ENCODE measurements at regions not wholly inside any gene's neighbourhood (a gene's known extent, or its start where the extent isn't known, plus 50 kb on each side); places are given as distances from the start of the nearest gene placed in this dataset.

GRCh38 chr3:34396956-34397355 lies 598.5 kb downstream of the PDCD6IP start:
- Histone ChIP-seq H4K8ac (ENCODE audit: low read depth, low read length) (no peak overlapping the region), H3K4ac (ENCODE audit: low read depth, low read length) (no peak overlapping the region), H2AFZ (ENCODE audit: insufficient read depth, low read length, poor library complexity) (no peak overlapping the region), H3K23ac (ENCODE audit: low read length) (no peak overlapping the region), H3K18ac (ENCODE audit: low read length) (no peak overlapping the region), H2BK5ac (ENCODE audit: low read depth, low read length, poor library complexity) (no peak overlapping the region), H3K4me2 (ENCODE audit: low read length) (no peak overlapping the region), H4K91ac (ENCODE audit: low read depth, low read length) (no peak overlapping the region), H3K4me3 (ENCODE audit: low read depth, low read length) (no peak overlapping the region), H3K27ac (ENCODE audit: low read depth, low read length) (no peak overlapping the region), H3K9me3 (ENCODE audit: insufficient read depth, low read depth, low read length) (peaks cover 3% of the 10 kb centered on the region), H3K79me1 (ENCODE audit: low read length) (no peaks in the 10 kb centered on the region), H4K12ac (ENCODE audit: low read depth, low read length) (no peak overlapping the region), H3K36me3 (ENCODE audit: control insufficient read depth in 1 of 2, insufficient read depth in 2 of 2, low read length in 2 of 2) (no peaks in the 10 kb centered on the region), H3K27me3 (ENCODE audit: insufficient read depth, low read length) (no peaks in the 10 kb centered on the region), H2AK5ac (ENCODE audit: low read length) (no peak overlapping the region), H3K9ac (ENCODE audit: low read length) (no peak overlapping the region), H3K79me2 (ENCODE audit: control insufficient read depth, insufficient read depth, low read length, poor library complexity) (no peaks in the 10 kb centered on the region), H2BK12ac (ENCODE audit: low read length) (no peak overlapping the region), H3K4me1 (ENCODE audit: control insufficient read depth in 1 of 2, insufficient read depth in 2 of 2, low read length in 2 of 2) (no peaks in the 10 kb centered on the region), H2BK120ac (ENCODE audit: insufficient read depth, low read length, poor library complexity) (no peak overlapping the region), H3K14ac (ENCODE audit: low read length) (no peak overlapping the region)
- no peak for DNase-seq

DNA sequence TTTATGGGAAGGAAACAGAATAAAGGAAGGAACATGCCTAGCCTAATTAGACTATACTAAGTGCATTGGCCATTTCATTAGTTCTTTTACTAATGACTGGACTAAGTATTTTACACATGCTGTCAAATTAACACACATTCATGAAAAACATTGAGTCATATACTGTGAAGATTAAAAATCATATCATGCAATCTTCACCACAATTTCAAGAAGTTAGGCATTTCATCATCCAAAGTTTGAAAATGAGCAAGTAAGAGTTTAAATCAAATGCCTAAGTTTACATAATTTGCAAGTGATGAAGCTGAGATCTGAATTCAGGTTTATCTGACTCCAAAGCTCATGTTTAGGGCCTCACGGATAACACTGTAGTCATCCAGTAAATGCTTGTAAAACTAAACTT lies 601.0 kb downstream of the PDCD6IP start:
- no CpG with 5 or more reads among the region's 1 CpG for WGBS (ENCODE audit: extremely low coverage, insufficient coverage, insufficient read length)
- no peak overlapping the region for H2BK5ac ChIP-seq (ENCODE audit: low read depth, low read length, poor library complexity)
- H3K23ac ChIP-seq (ENCODE audit: low read length) = no peak overlapping the region
- no peaks in the 10 kb centered on the region for H3K79me2 ChIP-seq (ENCODE audit: control insufficient read depth, insufficient read depth, low read length, poor library complexity)
- H3K79me1 ChIP-seq (ENCODE audit: low read length) = no peaks in the 10 kb centered on the region
- no peak overlapping the region for H2AK5ac ChIP-seq (ENCODE audit: low read length)
- H2BK12ac ChIP-seq (ENCODE audit: low read length) = no peak overlapping the region
- no peak overlapping the region for H3K4me3 ChIP-seq (ENCODE audit: low read depth, low read length)
- no peak for DNase-seq
- H3K14ac ChIP-seq (ENCODE audit: low read length) = no peak overlapping the region
- H3K18ac ChIP-seq (ENCODE audit: low read length) = no peak overlapping the region
- no peak overlapping the region for H3K4ac ChIP-seq (ENCODE audit: low read depth, low read length)
- no peak overlapping the region for H2BK120ac ChIP-seq (ENCODE audit: insufficient read depth, low read length, poor library complexity)
- H3K27ac ChIP-seq (ENCODE audit: low read depth, low read length) = no peak overlapping the region
- H3K4me2 ChIP-seq (ENCODE audit: low read length) = no peak overlapping the region
- H3K36me3 ChIP-seq (ENCODE audit: control insufficient read depth in 1 of 2, insufficient read depth in 2 of 2, low read length in 2 of 2) = no peaks in the 10 kb centered on the region
- H3K27me3 ChIP-seq (ENCODE audit: insufficient read depth, low read length) = no peaks in the 10 kb centered on the region
- H4K12ac ChIP-seq (ENCODE audit: low read depth, low read length) = no peak overlapping the region
- peaks cover 3% of the 10 kb centered on the region for H3K9me3 ChIP-seq (ENCODE audit: insufficient read depth, low read depth, low read length)
- no peak overlapping the region for H3K9ac ChIP-seq (ENCODE audit: low read length)
- H4K8ac ChIP-seq (ENCODE audit: low read depth, low read length) = no peak overlapping the region
- H4K91ac ChIP-seq (ENCODE audit: low read depth, low read length) = no peak overlapping the region
- H3K4me1 ChIP-seq (ENCODE audit: control insufficient read depth in 1 of 2, insufficient read depth in 2 of 2, low read length in 2 of 2) = no peaks in the 10 kb centered on the region
- no peak overlapping the region for H2AFZ ChIP-seq (ENCODE audit: insufficient read depth, low read length, poor library complexity)

GRCh38 chr3:34405159-34405558 lies 606.7 kb downstream of the PDCD6IP start:
- Histone ChIP-seq H3K4me1 (ENCODE audit: control insufficient read depth in 1 of 2, insufficient read depth in 2 of 2, low read length in 2 of 2) (no peaks in the 10 kb centered on the region), H2BK120ac (ENCODE audit: insufficient read depth, low read length, poor library complexity) (no peak overlapping the region), H3K9me3 (ENCODE audit: insufficient read depth, low read depth, low read length) (no peaks in the 10 kb centered on the region), H4K12ac (ENCODE audit: low read depth, low read length) (no peak overlapping the region), H2BK5ac (ENCODE audit: low read depth, low read length, poor library complexity) (no peak overlapping the region), H3K27ac (ENCODE audit: low read depth, low read length) (no peak overlapping the region), H3K18ac (ENCODE audit: low read length) (no peak overlapping the region), H4K8ac (ENCODE audit: low read depth, low read length) (no peak overlapping the region), H3K4me3 (ENCODE audit: low read depth, low read length) (no peak overlapping the region), H3K23ac (ENCODE audit: low read length) (no peak overlapping the region), H3K36me3 (ENCODE audit: control insufficient read depth in 1 of 2, insufficient read depth in 2 of 2, low read length in 2 of 2) (no peaks in the 10 kb centered on the region), H3K4me2 (ENCODE audit: low read length) (no peak overlapping the region), H2AFZ (ENCODE audit: insufficient read depth, low read length, poor library complexity) (no peak overlapping the region), H3K4ac (ENCODE audit: low read depth, low read length) (no peak overlapping the region), H3K14ac (ENCODE audit: low read length) (no peak overlapping the region), H4K91ac (ENCODE audit: low read depth, low read length) (no peak overlapping the region), H2AK5ac (ENCODE audit: low read length) (no peak overlapping the region), H3K79me1 (ENCODE audit: low read length) (no peaks in the 10 kb centered on the region), H3K9ac (ENCODE audit: low read length) (no peak overlapping the region), H3K27me3 (ENCODE audit: insufficient read depth, low read length) (no peaks in the 10 kb centered on the region), H2BK12ac (ENCODE audit: low read length) (no peak overlapping the region), H3K79me2 (ENCODE audit: control insufficient read depth, insufficient read depth, low read length, poor library complexity) (no peaks in the 10 kb centered on the region)
- no peak for DNase-seq
- no CpG with 5 or more reads among the region's 1 CpG for WGBS (ENCODE audit: extremely low coverage, insufficient coverage, insufficient read length)

GRCh38 chr3:34407281-34407680 lies 608.9 kb downstream of the PDCD6IP start:
- no peak overlapping the region for H3K4me3 ChIP-seq (ENCODE audit: low read depth, low read length)
- H3K79me1 ChIP-seq (ENCODE audit: low read length) = no peaks in the 10 kb centered on the region
- H3K9me3 ChIP-seq (ENCODE audit: insufficient read depth, low read depth, low read length) = no peaks in the 10 kb centered on the region
- no peak overlapping the region for H4K8ac ChIP-seq (ENCODE audit: low read depth, low read length)
- H3K4me2 ChIP-seq (ENCODE audit: low read length) = no peak overlapping the region
- H4K12ac ChIP-seq (ENCODE audit: low read depth, low read length) = no peak overlapping the region
- H2BK12ac ChIP-seq (ENCODE audit: low read length) = no peak overlapping the region
- H2BK5ac ChIP-seq (ENCODE audit: low read depth, low read length, poor library complexity) = no peak overlapping the region
- H4K91ac ChIP-seq (ENCODE audit: low read depth, low read length) = no peak overlapping the region
- H3K27ac ChIP-seq (ENCODE audit: low read depth, low read length) = no peak overlapping the region
- no peaks in the 10 kb centered on the region for H3K27me3 ChIP-seq (ENCODE audit: insufficient read depth, low read length)
- no peak for DNase-seq
- no peak overlapping the region for H2BK120ac ChIP-seq (ENCODE audit: insufficient read depth, low read length, poor library complexity)
- H3K14ac ChIP-seq (ENCODE audit: low read length) = no peak overlapping the region
- H3K79me2 ChIP-seq (ENCODE audit: control insufficient read depth, insufficient read depth, low read length, poor library complexity) = no peaks in the 10 kb centered on the region
- no peak overlapping the region for H3K23ac ChIP-seq (ENCODE audit: low read length)
- no peak overlapping the region for H3K9ac ChIP-seq (ENCODE audit: low read length)
- H2AFZ ChIP-seq (ENCODE audit: insufficient read depth, low read length, poor library complexity) = no peak overlapping the region
- no peak overlapping the region for H2AK5ac ChIP-seq (ENCODE audit: low read length)
- no peak overlapping the region for H3K18ac ChIP-seq (ENCODE audit: low read length)
- no peak overlapping the region for H3K4ac ChIP-seq (ENCODE audit: low read depth, low read length)
- no CpG with 5 or more reads among the region's 1 CpG for WGBS (ENCODE audit: extremely low coverage, insufficient coverage, insufficient read length)
- H3K4me1 ChIP-seq (ENCODE audit: control insufficient read depth in 1 of 2, insufficient read depth in 2 of 2, low read length in 2 of 2) = no peaks in the 10 kb centered on the region
- H3K36me3 ChIP-seq (ENCODE audit: control insufficient read depth in 1 of 2, insufficient read depth in 2 of 2, low read length in 2 of 2) = no peaks in the 10 kb centered on the region

DNA sequence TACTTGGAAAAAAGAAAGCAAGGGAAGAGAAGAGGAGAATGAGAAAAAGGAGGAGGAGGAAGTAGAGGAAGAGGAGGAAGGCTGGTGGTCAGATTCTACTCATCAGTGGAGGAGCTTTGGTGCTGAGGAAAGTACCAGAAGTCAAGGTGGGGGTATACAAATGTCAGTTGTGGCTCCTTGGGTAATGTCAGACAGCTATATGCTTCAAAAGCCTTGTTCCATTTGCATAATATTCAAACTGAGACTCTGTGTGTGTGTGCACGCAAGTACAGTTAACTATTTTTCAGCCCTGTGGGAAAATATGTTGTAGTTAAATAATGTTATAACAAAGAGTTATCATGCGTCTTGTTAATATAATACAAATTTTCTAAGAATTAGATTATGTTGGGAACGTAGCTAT lies 609.7 kb downstream of the PDCD6IP start:
- Histone ChIP-seq H3K79me2 (ENCODE audit: control insufficient read depth, insufficient read depth, low read length, poor library complexity) (no peaks in the 10 kb centered on the region), H3K14ac (ENCODE audit: low read length) (no peak overlapping the region), H3K9me3 (ENCODE audit: insufficient read depth, low read depth, low read length) (no peaks in the 10 kb centered on the region), H2BK120ac (ENCODE audit: insufficient read depth, low read length, poor library complexity) (no peak overlapping the region), H3K27me3 (ENCODE audit: insufficient read depth, low read length) (no peaks in the 10 kb centered on the region), H4K91ac (ENCODE audit: low read depth, low read length) (no peak overlapping the region), H3K9ac (ENCODE audit: low read length) (no peak overlapping the region), H4K12ac (ENCODE audit: low read depth, low read length) (no peak overlapping the region), H2BK12ac (ENCODE audit: low read length) (no peak overlapping the region), H3K4me2 (ENCODE audit: low read length) (no peak overlapping the region), H3K27ac (ENCODE audit: low read depth, low read length) (no peak overlapping the region), H3K36me3 (ENCODE audit: control insufficient read depth in 1 of 2, insufficient read depth in 2 of 2, low read length in 2 of 2) (no peaks in the 10 kb centered on the region), H3K4me3 (ENCODE audit: low read depth, low read length) (no peak overlapping the region), H2AFZ (ENCODE audit: insufficient read depth, low read length, poor library complexity) (no peak overlapping the region), H3K4me1 (ENCODE audit: control insufficient read depth in 1 of 2, insufficient read depth in 2 of 2, low read length in 2 of 2) (no peaks in the 10 kb centered on the region), H3K18ac (ENCODE audit: low read length) (no peak overlapping the region), H3K4ac (ENCODE audit: low read depth, low read length) (no peak overlapping the region), H2AK5ac (ENCODE audit: low read length) (no peak overlapping the region), H3K23ac (ENCODE audit: low read length) (no peak overlapping the region), H2BK5ac (ENCODE audit: low read depth, low read length, poor library complexity) (no peak overlapping the region), H4K8ac (ENCODE audit: low read depth, low read length) (no peak overlapping the region), H3K79me1 (ENCODE audit: low read length) (no peaks in the 10 kb centered on the region)
- DNase-seq = no peak
- WGBS (ENCODE audit: extremely low coverage, insufficient coverage, insufficient read length) = no CpG with 5 or more reads among the region's 3 CpGs

Measured in trophoblast cell (in vitro differentiated cells and primary cell).